ENCODE measurements at regions not wholly inside any gene's neighbourhood (a gene's known extent, or its start where the extent isn't known, plus 50 kb on each side); places are given as distances from the start of the nearest gene placed in this dataset.

GRCh38 chr10:4219901-4220300 is 434.9 kb upstream of the KLF6 start:
- Histone ChIP-seq H3K9me3 (no peaks in the 10 kb centered on the region), H3K27me3 (replicated peaks; ENCODE audit: control insufficient read depth, insufficient read depth, low read length) (no peaks in the 10 kb centered on the region), H3K36me3 (ENCODE audit: control insufficient read depth, insufficient read depth, low read length) (no peaks in the 10 kb centered on the region), H3K4me1 (no peaks in the 10 kb centered on the region), H3K4me3 (ENCODE audit: low read depth, low read length) (no peak overlapping the region)
- POLR2A ChIA-PET: no interaction called here
- no peaks in the 10 kb centered on the region for H3K36me3 Mint-ChIP-seq (ENCODE audit: insufficient read depth, unreplicated experiment)
- TF ChIP-seq, protein P1, sequence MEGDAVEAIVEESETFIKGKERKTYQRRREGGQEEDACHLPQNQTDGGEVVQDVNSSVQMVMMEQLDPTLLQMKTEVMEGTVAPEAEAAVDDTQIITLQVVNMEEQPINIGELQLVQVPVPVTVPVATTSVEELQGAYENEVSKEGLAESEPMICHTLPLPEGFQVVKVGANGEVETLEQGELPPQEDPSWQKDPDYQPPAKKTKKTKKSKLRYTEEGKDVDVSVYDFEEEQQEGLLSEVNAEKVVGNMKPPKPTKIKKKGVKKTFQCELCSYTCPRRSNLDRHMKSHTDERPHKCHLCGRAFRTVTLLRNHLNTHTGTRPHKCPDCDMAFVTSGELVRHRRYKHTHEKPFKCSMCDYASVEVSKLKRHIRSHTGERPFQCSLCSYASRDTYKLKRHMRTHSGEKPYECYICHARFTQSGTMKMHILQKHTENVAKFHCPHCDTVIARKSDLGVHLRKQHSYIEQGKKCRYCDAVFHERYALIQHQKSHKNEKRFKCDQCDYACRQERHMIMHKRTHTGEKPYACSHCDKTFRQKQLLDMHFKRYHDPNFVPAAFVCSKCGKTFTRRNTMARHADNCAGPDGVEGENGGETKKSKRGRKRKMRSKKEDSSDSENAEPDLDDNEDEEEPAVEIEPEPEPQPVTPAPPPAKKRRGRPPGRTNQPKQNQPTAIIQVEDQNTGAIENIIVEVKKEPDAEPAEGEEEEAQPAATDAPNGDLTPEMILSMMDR (IDR thresholded peaks at IDR 0.05; ENCODE audit: insufficient read depth in 1 of 2, low read depth in 1 of 2, low read length in 1 of 2, severe bottlenecking in 1 of 2, unreplicated experiment in 1 of 2): no peak
- H3K4me1 Mint-ChIP-seq (ENCODE audit: low read depth, unreplicated experiment): no peaks in the 10 kb centered on the region
- CTCF ChIA-PET: no interaction called here
- no peak for DNase-seq
- no peak overlapping the region for H3K27ac Mint-ChIP-seq (ENCODE audit: unreplicated experiment)
- H3K9me3 Mint-ChIP-seq (ENCODE audit: unreplicated experiment): no peaks in the 10 kb centered on the region
- H3K27me3 Mint-ChIP-seq (ENCODE audit: insufficient read depth, unreplicated experiment): peaks cover 16% of the 10 kb centered on the region
- no peak overlapping the region for H3K4me3 Mint-ChIP-seq (ENCODE audit: unreplicated experiment)
- BruUV-seq (replicated peaks): no TSS peak
- intact Hi-C loops (cut with micrococcal nuclease; ENCODE audit: unreplicated experiment): no loop called here

DNA sequence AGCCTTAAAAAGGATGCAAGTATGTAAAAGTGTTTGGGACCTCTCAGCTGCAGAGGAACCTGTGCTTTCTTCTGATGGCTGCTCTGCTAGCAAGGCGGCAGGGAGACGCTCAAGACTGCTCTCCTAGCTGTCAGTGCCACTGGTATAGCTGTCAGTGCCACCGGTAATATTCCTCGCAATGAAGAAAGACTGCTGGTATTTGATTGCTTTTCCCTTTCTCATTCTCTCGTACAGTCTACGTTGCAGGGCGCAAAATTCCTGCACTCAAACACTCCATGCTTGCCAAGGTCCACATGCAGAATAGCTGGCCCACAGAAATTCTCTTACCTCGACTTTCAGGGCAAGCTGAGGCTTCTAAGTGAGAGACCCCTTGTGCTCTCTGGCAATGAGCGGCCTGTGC is 432.6 kb upstream of the KLF6 start:
- peaks cover 16% of the 10 kb centered on the region for H3K27me3 Mint-ChIP-seq (ENCODE audit: insufficient read depth, unreplicated experiment)
- H3K27me3 ChIP-seq (replicated peaks; ENCODE audit: control insufficient read depth, insufficient read depth, low read length): no peaks in the 10 kb centered on the region
- H3K4me3 ChIP-seq (ENCODE audit: low read depth, low read length): no peak overlapping the region
- H3K4me3 Mint-ChIP-seq (ENCODE audit: unreplicated experiment): no peak overlapping the region
- no peak overlapping the region for H3K27ac Mint-ChIP-seq (ENCODE audit: unreplicated experiment)
- DNase-seq: no peak
- TF ChIP-seq, protein P1 (IDR thresholded peaks at IDR 0.05; ENCODE audit: insufficient read depth in 1 of 2, low read depth in 1 of 2, low read length in 1 of 2, severe bottlenecking in 1 of 2, unreplicated experiment in 1 of 2): no peak
- H3K4me1 ChIP-seq: no peaks in the 10 kb centered on the region
- H3K36me3 ChIP-seq (ENCODE audit: control insufficient read depth, insufficient read depth, low read length): no peaks in the 10 kb centered on the region
- intact Hi-C loops (cut with micrococcal nuclease; ENCODE audit: unreplicated experiment): no loop called here
- BruUV-seq (replicated peaks): no TSS peak
- no peaks in the 10 kb centered on the region for H3K9me3 Mint-ChIP-seq (ENCODE audit: unreplicated experiment)
- ChIA-PET POLR2A (no interaction called here), CTCF (no interaction called here)
- H3K36me3 Mint-ChIP-seq (ENCODE audit: insufficient read depth, unreplicated experiment): no peaks in the 10 kb centered on the region
- no peaks in the 10 kb centered on the region for H3K9me3 ChIP-seq
- no peaks in the 10 kb centered on the region for H3K4me1 Mint-ChIP-seq (ENCODE audit: low read depth, unreplicated experiment)

DNA sequence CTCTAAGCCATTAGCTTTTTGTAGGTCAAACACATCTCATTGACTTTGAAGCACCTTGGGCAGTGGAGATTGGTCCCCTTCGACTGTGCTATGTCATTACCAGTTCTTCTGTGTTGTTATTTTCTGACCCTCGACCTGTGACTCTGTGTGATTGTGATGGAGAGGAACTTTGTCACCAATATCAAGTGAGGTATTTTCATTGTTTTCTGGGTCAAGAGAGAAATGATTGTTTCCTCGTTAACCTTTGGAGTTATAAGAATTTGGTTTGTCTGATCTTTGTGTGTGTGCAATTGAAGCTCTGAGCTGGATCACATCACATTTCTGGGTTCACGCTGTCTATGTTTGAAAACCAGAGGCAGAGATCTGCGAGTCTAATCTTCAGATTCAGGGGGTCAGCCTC is 432.2 kb upstream of the KLF6 start:
- Histone ChIP-seq H3K27me3 (replicated peaks; ENCODE audit: control insufficient read depth, insufficient read depth, low read length) (no peaks in the 10 kb centered on the region), H3K9me3 (no peaks in the 10 kb centered on the region), H3K4me3 (ENCODE audit: low read depth, low read length) (no peak overlapping the region), H3K4me1 (no peaks in the 10 kb centered on the region), H3K36me3 (ENCODE audit: control insufficient read depth, insufficient read depth, low read length) (no peaks in the 10 kb centered on the region)
- no peaks in the 10 kb centered on the region for H3K36me3 Mint-ChIP-seq (ENCODE audit: insufficient read depth, unreplicated experiment)
- no peaks in the 10 kb centered on the region for H3K9me3 Mint-ChIP-seq (ENCODE audit: unreplicated experiment)
- H3K4me1 Mint-ChIP-seq (ENCODE audit: low read depth, unreplicated experiment): no peaks in the 10 kb centered on the region
- BruUV-seq (replicated peaks): no TSS peak
- ChIA-PET POLR2A (no interaction called here), CTCF (no interaction called here)
- no peak overlapping the region for H3K4me3 Mint-ChIP-seq (ENCODE audit: unreplicated experiment)
- H3K27me3 Mint-ChIP-seq (ENCODE audit: insufficient read depth, unreplicated experiment): peaks cover 18% of the 10 kb centered on the region
- no peak for DNase-seq
- no peak overlapping the region for H3K27ac Mint-ChIP-seq (ENCODE audit: unreplicated experiment)
- TF ChIP-seq, protein P1 (IDR thresholded peaks at IDR 0.05; ENCODE audit: insufficient read depth in 1 of 2, low read depth in 1 of 2, low read length in 1 of 2, severe bottlenecking in 1 of 2, unreplicated experiment in 1 of 2): no peak
- intact Hi-C loops (cut with micrococcal nuclease; ENCODE audit: unreplicated experiment): no loop called here
